Muscle of leg (tissue), 3 donors: ENCODE measurements at regions not wholly inside any gene's neighbourhood (a gene's known extent, or its start where the extent isn't known, plus 50 kb on each side); places are given as distances from the start of the nearest gene placed in this dataset.

Source experiments
- DNase-seq: peaks from one replicate; pipeline ENCODE4 v3.0.0; 2013
- H3K27ac ChIP-seq: one replicate; pipeline ENCODE4 v1.5.1; 2013; ENCODE audit warnings: mild to moderate bottlenecking, low read length, control low read depth
- H3K27me3 ChIP-seq: one replicate; pipeline ENCODE4 v1.6.1; 2013; ENCODE audit warnings: low read length; ENCODE audit not compliant: control insufficient read depth, insufficient read depth
- H3K36me3 ChIP-seq: one replicate; pipeline ENCODE4 v1.6.1; 2013; ENCODE audit warnings: low read length; ENCODE audit not compliant: control insufficient read depth, insufficient read depth
- H3K4me1 ChIP-seq: one replicate; pipeline ENCODE4 v1.6.1; 2013; ENCODE audit warnings: low read length; ENCODE audit not compliant: control insufficient read depth, insufficient read depth
- H3K4me3 ChIP-seq: one replicate; pipeline ENCODE4 v1.5.1; 2013; ENCODE audit warnings: low read length, control low read depth
- H3K9me3 ChIP-seq: replicated peaks from 2 replicates; pipeline ENCODE4 v1.6.1; 2013; ENCODE audit warnings: low read depth, low read length; ENCODE audit not compliant: control insufficient read depth
- WGBS: methylation state at CpG from one replicate; pipeline ENCODE4 v1.1.5; 2013; ENCODE audit warnings: missing lambda C conversion rate; ENCODE audit not compliant: insufficient coverage; 5-methylcytosine and 5-hydroxymethylcytosine counted together

- no peak overlapping the region for H3K4me3 ChIP-seq
- H3K36me3 ChIP-seq = no peaks in the 10 kb centered on the region
- no peaks in the 10 kb centered on the region for H3K9me3 ChIP-seq
- H3K27ac ChIP-seq = no peak overlapping the region
- WGBS = 15% methylated on average over 1 of the region's 5 CpGs
- DNase-seq = no peak
- H3K4me1 ChIP-seq = no peaks in the 10 kb centered on the region
- no peaks in the 10 kb centered on the region for H3K27me3 ChIP-seq
These were observed 697.5 kb upstream of the RAB6C start for GRCh38 chr2:129281791-129282530.

- Histone ChIP-seq H3K4me3 (no peak overlapping the region), H3K4me1 (no peaks in the 10 kb centered on the region), H3K36me3 (no peaks in the 10 kb centered on the region), H3K27me3 (no peaks in the 10 kb centered on the region), H3K27ac (no peak overlapping the region), H3K9me3 (no peaks in the 10 kb centered on the region)
- DNase-seq = no peak
These were observed 694.5 kb upstream of the RAB6C start for GRCh38 chr2:129285012-129285411.

DNA sequence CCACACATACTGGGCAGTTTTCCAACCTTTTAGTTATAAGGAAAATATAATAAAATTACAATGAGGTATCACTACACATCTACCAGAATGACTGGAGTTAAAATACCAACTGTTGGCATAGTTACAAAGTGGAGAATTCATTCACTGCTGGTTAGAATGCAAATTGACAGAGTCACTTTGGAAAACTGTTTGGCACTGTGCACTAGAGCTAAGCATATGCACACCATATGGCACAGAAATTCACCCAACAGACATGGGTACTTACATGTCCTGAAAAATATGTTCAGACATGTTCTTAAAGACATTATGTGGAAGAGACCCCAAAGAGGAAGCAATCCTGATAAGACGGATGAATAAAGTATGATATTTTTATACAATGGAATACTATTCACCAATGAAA is 686.1 kb upstream of the RAB6C start:
- no CpG with 5 or more reads among the region's 1 CpG for WGBS
- no peak overlapping the region for H3K27ac ChIP-seq
- no peak for DNase-seq
- no peak overlapping the region for H3K4me3 ChIP-seq
- H3K36me3 ChIP-seq = no peaks in the 10 kb centered on the region
- no peaks in the 10 kb centered on the region for H3K27me3 ChIP-seq
- H3K9me3 ChIP-seq = peaks cover 2% of the 10 kb centered on the region
- peaks cover 14% of the 10 kb centered on the region for H3K4me1 ChIP-seq

DNA sequence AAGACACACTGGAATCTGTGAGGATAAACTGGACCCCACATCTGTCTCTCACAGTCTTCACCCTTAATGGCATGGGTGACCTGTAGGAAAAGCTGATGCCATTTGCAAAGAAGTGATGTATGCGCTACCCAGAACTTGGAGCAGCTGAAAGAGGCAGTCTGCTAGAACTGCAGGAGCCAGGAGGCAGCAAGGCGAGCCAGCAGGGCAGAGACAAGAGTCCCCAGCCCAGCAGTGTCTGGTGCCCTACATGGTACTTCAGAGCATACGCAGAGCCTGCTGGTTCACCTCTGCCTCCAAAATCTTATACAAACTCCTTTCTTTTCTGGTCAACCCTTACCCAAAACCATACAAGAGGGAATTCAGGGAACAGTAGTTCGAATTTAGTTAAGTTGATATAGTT is 683.1 kb upstream of the RAB6C start:
- no peaks in the 10 kb centered on the region for H3K36me3 ChIP-seq
- 79% methylated on average over 2 of the region's 4 CpGs for WGBS
- peaks cover 2% of the 10 kb centered on the region for H3K9me3 ChIP-seq
- DNase-seq = no peak
- no peak overlapping the region for H3K4me3 ChIP-seq
- H3K27me3 ChIP-seq = no peaks in the 10 kb centered on the region
- peaks cover 16% of the 10 kb centered on the region for H3K4me1 ChIP-seq
- H3K27ac ChIP-seq = peak overlapping the region; percentile 38

DNA sequence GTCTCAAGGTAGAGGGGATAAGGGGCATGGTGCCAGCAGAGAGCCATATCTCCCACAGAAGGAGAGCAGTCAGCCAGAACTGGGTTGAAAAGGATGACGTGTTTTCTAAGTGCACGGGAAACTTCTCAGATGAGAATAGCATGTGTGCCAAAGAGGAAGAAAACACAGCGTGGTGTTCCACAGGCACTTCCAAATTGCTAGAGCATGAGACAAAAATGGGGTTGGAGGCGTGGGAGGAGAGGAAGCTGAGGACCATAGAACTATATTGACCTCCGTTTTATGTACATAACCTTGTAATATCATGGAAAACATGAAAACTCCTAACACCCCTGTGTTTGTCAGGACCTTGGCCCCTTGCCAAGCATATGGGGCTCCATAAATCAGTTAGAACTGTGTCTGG is 682.7 kb upstream of the RAB6C start:
- Histone ChIP-seq H3K4me1 (peaks cover 17% of the 10 kb centered on the region), H3K27ac (peak overlapping the region; percentile 38), H3K36me3 (no peaks in the 10 kb centered on the region), H3K4me3 (no peak overlapping the region), H3K9me3 (peaks cover 2% of the 10 kb centered on the region), H3K27me3 (no peaks in the 10 kb centered on the region)
- peak; percentile 84 for DNase-seq
- 16% methylated on average over 3 of the region's 5 CpGs for WGBS

DNA sequence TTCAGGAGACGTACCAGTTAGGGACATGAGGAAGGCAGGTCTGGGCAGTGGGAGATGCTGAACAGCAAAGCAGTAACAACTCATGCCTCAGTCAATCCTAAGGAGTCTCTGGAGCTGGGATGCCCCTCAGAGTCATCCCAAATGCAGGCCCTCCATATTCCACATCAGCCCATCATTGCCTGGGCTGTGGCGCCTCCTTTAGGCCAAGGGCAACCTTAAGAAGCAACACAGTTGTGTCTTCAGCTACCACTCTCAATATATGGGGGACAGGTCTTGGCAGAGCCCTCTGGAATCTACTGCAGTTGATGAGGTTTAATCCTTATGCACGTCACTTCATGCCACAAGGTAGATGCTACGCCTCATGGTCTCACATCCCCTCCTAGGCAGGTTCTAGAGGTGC is 682.0 kb upstream of the RAB6C start:
- Histone ChIP-seq H3K4me1 (peaks cover 23% of the 10 kb centered on the region), H3K4me3 (no peak overlapping the region), H3K27ac (no peak overlapping the region), H3K27me3 (no peaks in the 10 kb centered on the region), H3K36me3 (no peaks in the 10 kb centered on the region), H3K9me3 (peaks cover 2% of the 10 kb centered on the region)
- 100% methylated on average over 1 of the region's 4 CpGs for WGBS
- no peak for DNase-seq

DNA sequence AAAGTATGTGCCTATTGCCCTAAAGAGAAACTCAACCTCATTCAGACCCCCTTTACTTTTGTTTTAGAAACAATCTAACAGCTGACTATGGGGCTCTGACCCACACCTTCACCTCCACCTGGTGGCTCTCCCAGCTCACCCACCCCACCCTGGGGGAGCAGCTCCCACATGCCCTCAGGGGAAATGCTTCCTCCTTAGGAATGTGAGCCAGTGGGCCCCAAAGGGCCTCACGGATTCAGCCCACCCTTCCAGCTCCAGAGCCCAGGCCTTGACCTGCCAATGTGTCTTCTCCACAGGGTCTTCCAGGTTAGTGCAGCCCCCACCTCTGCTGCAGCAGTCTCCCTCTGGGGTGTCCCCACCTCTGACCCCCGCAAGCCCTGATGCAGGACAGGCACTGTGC is 680.1 kb upstream of the RAB6C start:
- peaks cover 2% of the 10 kb centered on the region for H3K9me3 ChIP-seq
- no peak overlapping the region for H3K4me3 ChIP-seq
- H3K36me3 ChIP-seq = no peaks in the 10 kb centered on the region
- H3K27me3 ChIP-seq = no peaks in the 10 kb centered on the region
- 90% methylated on average over 2 of the region's 2 CpGs for WGBS
- no peak overlapping the region for H3K27ac ChIP-seq
- DNase-seq = no peak
- H3K4me1 ChIP-seq = peaks cover 23% of the 10 kb centered on the region

DNA sequence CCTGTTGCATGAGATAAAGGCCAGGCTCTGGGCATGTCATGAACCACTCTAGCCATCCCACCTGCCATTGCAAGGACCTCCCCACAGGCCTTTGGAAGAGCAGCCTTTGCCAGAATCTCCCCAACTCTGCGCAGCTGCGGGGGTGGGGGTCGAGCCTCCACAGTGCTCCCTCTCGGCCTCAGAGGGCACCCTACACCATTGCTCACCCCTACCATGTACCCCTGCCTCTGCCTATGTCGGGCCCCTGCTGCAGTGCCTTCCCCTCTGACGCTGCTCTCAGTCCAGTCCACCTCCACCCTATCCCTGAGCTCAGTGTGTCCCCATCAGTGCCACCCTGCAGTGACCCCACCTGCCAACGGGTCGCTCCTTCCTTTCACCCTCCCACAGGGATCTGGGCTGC is 679.7 kb upstream of the RAB6C start:
- H3K27me3 ChIP-seq = no peaks in the 10 kb centered on the region
- H3K36me3 ChIP-seq = no peaks in the 10 kb centered on the region
- no peak overlapping the region for H3K27ac ChIP-seq
- H3K9me3 ChIP-seq = peaks cover 2% of the 10 kb centered on the region
- DNase-seq = no peak
- no peak overlapping the region for H3K4me3 ChIP-seq
- H3K4me1 ChIP-seq = peaks cover 23% of the 10 kb centered on the region
- 92% methylated on average over 8 of the region's 8 CpGs for WGBS

DNA sequence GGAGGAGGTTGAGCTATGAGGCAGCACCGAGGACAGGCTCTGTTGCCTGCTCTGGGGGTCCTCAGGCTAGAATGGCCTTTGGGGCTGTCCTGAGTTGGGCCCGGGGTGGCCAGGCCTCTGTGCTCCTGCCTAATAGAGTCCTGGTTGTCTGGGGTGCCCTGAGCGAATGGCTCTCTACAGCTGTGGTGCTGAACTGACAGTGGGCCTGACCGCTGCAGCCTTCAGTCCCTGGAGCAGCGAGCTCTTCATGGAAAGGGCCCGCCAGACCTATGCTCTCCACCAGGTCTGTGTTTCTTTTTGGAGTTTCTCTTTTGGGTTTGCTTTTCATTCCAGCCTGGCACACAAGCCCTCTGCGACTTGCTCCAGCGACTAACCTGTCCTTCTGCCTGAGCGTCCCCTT is 679.0 kb upstream of the RAB6C start:
- no peak overlapping the region for H3K4me3 ChIP-seq
- H3K27ac ChIP-seq = no peak overlapping the region
- WGBS = 67% methylated on average over 1 of the region's 9 CpGs
- H3K36me3 ChIP-seq = no peaks in the 10 kb centered on the region
- peaks cover 2% of the 10 kb centered on the region for H3K9me3 ChIP-seq
- peaks cover 23% of the 10 kb centered on the region for H3K4me1 ChIP-seq
- no peaks in the 10 kb centered on the region for H3K27me3 ChIP-seq
- DNase-seq = no peak

DNA sequence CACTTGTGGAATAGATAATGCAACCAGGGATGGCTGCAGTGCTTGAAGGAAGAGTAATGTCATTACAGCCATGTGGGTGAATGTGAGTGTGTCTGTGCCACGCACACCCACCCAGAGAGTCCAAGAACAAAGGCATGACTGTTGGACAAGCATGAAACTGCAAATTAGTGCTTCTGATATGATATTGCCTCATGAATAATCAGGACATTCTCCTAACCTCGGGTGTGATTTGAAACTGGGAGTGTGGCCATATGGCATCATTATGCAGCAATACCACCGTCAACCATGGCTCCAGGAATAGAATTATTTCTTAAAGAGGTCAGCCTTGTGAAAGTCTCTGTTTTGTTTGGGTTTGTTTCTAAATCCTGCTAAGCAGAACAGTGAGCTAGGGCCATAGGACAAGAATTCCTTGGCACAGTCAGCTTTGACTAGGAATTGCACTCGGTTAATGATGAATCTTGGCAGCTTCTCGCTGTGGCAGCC is 678.0 kb upstream of the RAB6C start:
- no peaks in the 10 kb centered on the region for H3K9me3 ChIP-seq
- H3K4me1 ChIP-seq = peaks cover 20% of the 10 kb centered on the region
- H3K27me3 ChIP-seq = no peaks in the 10 kb centered on the region
- no peak overlapping the region for H3K27ac ChIP-seq
- H3K4me3 ChIP-seq = no peak overlapping the region
- no peaks in the 10 kb centered on the region for H3K36me3 ChIP-seq
- peak; percentile 76 for DNase-seq
- WGBS = 74% methylated on average over 3 of the region's 5 CpGs

DNA sequence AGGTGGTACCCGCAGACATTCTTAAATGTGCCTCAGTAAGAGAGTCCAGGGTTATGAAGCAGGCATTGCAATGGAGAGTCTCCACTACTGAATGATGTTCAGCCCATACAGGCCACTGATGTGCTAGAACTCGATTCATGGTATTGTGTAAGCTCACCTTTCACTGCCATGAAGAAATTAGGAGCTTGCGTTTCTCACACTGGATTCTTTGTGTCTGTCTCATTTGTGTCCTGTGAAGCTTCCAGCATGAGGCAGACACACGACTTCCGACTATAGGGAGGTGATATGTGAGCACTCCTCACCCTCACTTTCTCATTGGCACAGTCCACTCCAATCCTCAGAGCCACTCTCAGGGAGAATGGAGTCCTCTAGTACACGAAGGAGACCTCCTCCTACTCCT is 677.4 kb upstream of the RAB6C start:
- Histone ChIP-seq H3K9me3 (no peaks in the 10 kb centered on the region), H3K4me1 (peaks cover 15% of the 10 kb centered on the region), H3K4me3 (no peak overlapping the region), H3K27ac (no peak overlapping the region), H3K27me3 (no peaks in the 10 kb centered on the region), H3K36me3 (no peaks in the 10 kb centered on the region)
- DNase-seq = no peak
- WGBS = 68% methylated on average over 2 of the region's 6 CpGs
